Lower leg skin (tissue), 3 donors: ENCODE measurements at regions not wholly inside any gene's neighbourhood (a gene's known extent, or its start where the extent isn't known, plus 50 kb on each side); places are given as distances from the start of the nearest gene placed in this dataset.

ENCODE experiments used
- CTCF ChIP-seq, 3 donors: fragments of 450-650 bp; IDR thresholded peaks; one replicate each; pipeline ENCODE4 v1.5.1; 2016; ENCODE audit warnings: antibody characterized with exemption in 3 of 3, mild to moderate bottlenecking in 3 of 3, moderate library complexity in 2 of 3
- POLR2A ChIP-seq, 2 donors: fragments of 450-650 bp; IDR thresholded peaks; one replicate each; pipeline ENCODE4 v1.6.1; 2016 to 2017; ENCODE audit warnings: antibody characterized with exemption in 2 of 2, mild to moderate bottlenecking in 1 of 2, moderate library complexity in 1 of 2

- no peak for TF ChIP-seq CTCF (IDR thresholded peaks at IDR 0.05)
- no peak for TF ChIP-seq POLR2A (IDR thresholded peaks at IDR 0.05)
Observed at GRCh38 chr13:73674570-73674969, 459.6 kb downstream of the KLF12 start.
